Non-pigmented ciliary epithelial cell (primary cell): ENCODE measurements at regions not wholly inside any gene's neighbourhood (a gene's known extent, or its start where the extent isn't known, plus 50 kb on each side); places are given as distances from the start of the nearest gene placed in this dataset.

Source experiments
- DNase-seq: peaks from one replicate; pipeline ENCODE4 v3.0.0-alpha.2; 2010; ENCODE audit warnings: low read depth

DNA sequence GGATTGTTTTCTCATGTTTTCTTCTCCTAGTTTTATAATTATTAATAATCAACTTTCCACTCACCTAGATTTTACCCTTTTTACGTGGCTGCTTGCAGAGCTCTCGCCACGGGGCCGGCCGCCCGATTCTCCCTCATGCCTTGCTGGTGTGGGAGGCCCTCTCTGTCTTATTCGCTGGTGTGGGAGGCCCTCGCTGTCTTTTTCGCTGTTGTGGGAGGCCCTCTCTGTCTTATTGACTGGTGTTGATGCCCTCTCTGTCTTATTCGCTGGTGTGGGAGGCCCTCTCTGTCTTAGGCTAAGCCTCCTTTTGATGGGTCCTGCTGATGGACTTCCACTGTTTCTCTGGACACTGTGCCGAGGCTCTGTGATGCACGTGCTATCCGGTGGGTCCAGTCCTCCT lies 161.3 kb upstream of the IRX2 start:
- no peak for DNase-seq

- DNase-seq: no peak
Measured at GRCh38 chr5:2910401-2911175, 159.1 kb upstream of the IRX2 start.

- no peak for DNase-seq
Measured at GRCh38 chr5:2909035-2909434, 157.6 kb upstream of the IRX2 start.

- DNase-seq: no peak
Measured at GRCh38 chr5:2908086-2908485, 156.6 kb upstream of the IRX2 start.

GRCh38 chr5:2906302-2907090 lies 155.0 kb upstream of the IRX2 start:
- DNase-seq: no peak

GRCh38 chr5:2905741-2906140 lies 154.3 kb upstream of the IRX2 start:
- no peak for DNase-seq

DNA sequence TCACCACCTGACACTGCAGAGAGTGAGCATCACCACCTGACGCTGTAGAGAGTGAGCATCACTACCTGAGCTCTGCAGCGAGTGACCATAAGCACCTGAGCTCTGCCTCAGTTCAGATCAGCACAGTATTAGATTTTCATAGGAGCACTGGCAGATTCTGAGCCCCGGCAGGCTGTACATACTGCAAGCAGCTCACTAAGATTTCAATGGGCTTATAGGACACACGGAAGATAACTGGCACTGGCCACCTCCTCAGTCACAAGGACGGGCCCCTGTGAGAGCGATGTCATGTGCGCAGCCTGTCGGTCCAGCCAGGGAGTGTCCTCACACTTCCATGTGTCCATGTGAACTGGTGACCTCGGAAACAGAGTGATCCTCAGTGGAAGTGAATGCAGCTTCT lies 153.5 kb upstream of the IRX2 start:
- DNase-seq: no peak

- no peak for DNase-seq
Measured at GRCh38 chr5:2904399-2904798, 152.9 kb upstream of the IRX2 start.

GRCh38 chr5:2903451-2904395 lies 152.2 kb upstream of the IRX2 start:
- DNase-seq: no peak

DNA sequence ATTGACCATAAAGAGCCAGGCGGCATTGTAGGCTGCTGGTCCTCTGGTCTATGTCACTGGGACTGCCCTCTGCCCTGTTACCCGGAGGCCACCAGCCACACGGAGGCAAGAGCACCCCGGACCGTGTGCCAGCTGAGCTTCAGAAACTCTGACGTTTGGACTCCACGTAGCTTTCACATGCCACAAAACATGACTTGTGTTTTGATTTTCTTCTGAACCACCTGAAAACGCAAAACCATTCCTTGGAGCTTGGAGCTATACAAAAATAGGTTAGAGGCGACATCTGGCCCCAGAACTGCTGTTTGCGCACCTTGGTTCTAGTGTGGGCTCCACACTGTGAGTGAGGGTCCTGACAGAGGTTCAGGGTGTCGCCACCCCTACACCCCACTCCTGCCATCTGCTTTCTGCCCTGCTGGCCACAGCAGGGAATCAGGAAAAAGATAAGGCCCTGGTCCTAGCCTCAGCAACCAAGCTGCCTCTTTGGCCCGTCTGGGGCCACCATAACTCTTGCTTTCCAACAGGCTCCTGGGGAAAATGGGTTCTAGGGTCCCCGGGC lies 151.3 kb upstream of the IRX2 start:
- DNase-seq: no peak

DNA sequence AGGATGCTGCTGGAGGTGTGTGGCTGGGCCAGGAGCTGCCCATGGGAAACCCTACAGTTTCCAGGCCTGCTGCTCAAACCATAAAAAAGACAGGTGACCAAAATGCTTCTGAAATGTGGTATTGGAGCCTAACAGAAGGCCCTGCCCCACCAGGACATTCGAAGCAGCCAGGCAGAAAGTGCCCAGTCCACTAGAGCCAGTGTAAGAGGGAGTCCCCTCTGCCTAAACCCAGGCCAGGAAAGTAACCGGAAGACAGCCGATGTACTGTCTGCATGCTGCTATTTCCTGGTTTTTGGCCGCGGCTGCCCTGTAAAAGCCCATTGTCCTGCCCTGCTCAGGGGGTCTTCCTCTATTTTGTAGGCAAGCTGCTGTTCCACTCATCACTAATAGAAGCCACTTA lies 150.7 kb upstream of the IRX2 start:
- no peak for DNase-seq

- DNase-seq: no peak
Measured at GRCh38 chr5:2901511-2901910, 150.0 kb upstream of the IRX2 start.

GRCh38 chr5:2901096-2901495 lies 149.6 kb upstream of the IRX2 start:
- DNase-seq: no peak

DNA sequence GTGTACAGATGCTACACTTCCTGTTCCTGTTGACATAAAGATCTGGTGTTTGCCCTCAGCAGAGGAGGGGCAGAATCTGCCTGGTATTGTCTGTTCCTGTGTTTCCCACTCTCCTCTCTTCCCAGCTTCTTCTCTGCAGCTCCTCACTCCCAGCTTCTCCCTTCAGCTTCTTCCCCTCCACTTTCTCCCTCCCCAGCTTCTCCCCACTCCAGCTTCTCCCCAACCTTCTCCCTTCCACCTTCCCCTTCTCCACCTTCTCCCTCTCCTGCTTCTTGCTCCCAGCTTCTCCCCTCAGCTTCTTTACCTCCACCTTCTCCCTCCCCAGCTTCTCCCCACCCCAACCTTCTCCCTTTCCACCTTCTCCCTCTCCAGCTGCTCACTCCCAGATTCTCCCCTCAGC lies 148.9 kb upstream of the IRX2 start:
- no peak for DNase-seq

GRCh38 chr5:2899311-2899710 lies 147.8 kb upstream of the IRX2 start:
- DNase-seq: no peak

DNA sequence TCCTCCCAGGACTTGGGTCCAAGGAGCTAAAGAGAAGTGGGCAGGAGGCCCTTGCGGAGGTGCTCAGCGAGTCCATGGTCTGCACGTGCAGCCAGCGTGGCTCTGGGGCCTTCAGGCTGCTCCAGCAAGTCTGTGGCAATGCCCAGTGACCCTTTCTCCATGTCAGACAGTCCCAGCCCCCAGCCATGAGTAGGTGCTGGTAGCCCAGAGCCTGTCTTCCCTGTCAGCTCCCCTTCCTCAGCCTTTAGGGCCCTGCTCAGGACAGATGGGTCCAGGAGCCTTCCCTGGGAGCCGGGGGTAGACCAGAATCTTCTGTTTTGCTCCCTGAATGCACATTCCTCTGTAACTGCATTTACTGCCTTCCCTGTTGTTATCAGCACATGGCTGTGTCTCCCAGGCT lies 147.2 kb upstream of the IRX2 start:
- DNase-seq: no peak

GRCh38 chr5:2897276-2897961 lies 145.9 kb upstream of the IRX2 start:
- no peak for DNase-seq

DNA sequence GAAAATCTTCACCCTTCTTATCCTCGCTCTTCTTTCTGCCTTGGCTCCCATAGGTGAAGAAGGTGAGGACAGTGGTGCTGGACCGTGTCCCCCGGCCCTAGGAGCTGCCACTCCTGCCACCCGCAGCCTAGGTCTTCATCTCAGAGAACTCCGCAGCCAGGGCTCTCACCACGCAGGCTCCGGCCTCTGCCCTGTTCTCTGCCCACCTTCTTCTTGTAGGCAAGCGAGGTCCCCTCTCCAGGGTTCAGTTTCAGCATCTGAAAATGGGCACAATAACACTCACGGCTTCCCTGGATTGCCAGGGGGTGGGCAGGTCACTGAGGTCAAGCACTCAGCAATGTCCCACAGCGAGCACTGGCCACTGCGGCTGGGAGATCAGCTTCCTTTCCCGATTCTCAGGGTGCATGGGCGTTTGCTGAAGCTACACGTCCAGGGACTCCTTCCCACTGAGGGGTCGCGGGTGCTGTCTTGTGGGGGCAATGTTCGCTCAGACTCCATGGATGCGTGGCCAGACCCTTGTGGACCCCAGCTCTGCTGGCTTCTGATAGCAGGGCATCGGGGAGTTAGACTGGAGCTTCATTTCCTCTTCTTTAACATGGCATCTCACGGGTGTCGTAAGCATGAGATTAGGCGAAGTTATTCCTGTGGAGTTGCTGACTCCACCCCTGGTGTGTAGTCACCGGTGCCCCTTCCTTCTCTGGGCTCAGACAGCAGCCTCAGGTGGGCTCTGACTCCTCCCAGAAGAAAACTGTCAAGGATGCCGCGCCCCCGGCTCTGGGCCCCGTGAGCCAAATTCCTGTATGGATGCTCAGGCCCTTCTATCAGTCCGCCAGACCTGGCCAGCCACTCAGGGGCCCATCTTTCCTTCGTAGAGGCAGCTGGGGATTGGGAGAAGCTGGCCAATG lies 145.1 kb upstream of the IRX2 start:
- no peak for DNase-seq

DNA sequence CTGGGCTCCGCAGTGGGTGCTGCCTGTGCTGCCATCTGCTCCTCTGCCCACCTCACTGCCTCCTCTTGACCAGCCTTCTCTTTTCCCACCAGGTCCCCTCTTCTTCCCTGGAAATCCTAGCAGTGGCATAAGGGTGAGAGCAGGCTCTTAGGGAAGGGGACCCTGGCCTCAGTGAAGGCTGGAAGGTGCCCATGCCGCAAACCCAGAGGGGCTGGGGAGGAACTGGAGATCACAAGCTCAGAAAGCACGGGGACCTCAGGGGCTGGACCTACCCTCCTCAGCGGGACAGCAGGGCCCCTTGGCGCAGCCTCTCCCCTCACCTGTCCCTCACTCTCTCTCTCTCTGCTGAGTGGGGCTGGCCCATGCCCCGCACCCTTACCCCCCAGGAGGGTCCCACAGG lies 144.4 kb upstream of the IRX2 start:
- no peak for DNase-seq

DNA sequence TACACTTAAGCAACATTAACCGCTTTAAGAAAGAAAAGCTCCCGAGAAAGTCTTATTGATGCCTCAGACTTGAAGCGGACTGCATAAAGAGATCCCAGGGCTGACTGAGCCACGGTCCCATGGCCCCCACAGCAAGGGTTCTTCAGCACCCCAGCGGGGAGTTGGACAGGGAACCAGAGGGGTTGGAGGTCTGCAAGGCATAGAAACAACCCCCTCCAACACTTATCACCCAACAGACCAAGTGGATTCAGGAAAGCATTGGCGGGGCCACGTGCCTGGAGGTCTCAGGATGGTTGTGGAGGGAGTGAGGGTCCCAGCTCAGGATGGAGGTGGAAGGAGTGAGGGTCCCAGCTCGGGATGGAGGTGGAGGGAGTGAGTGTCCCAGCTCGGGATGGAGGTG lies 143.7 kb upstream of the IRX2 start:
- DNase-seq: no peak

GRCh38 chr5:2894736-2895135 lies 143.3 kb upstream of the IRX2 start:
- no peak for DNase-seq
